Sigmoid colon (tissue), 3 donors: ENCODE measurements at regions not wholly inside any gene's neighbourhood (a gene's known extent, or its start where the extent isn't known, plus 50 kb on each side); places are given as distances from the start of the nearest gene placed in this dataset.

Experiments used
- CTCF ChIP-seq, 4 experiments: fragments of 450-650 bp in 3 of 4; fragments of 200-600 bp in 1 of 4; IDR thresholded peaks; one replicate each; pipeline ENCODE4 v1.5.1; 2016 to 2019; ENCODE audit warnings: antibody characterized with exemption in 4 of 4, mild to moderate bottlenecking in 3 of 4, moderate library complexity in 2 of 4
- POLR2A ChIP-seq, 2 donors: fragments of 450-650 bp; IDR thresholded peaks; one replicate each; pipeline ENCODE4 v1.6.1; 2016; ENCODE audit warnings: antibody characterized with exemption in 2 of 2, mild to moderate bottlenecking in 2 of 2, moderate library complexity in 2 of 2

GRCh38 chr1:88194542-88194941 is 489.5 kb upstream of the PKN2 start:
- TF ChIP-seq CTCF (IDR thresholded peaks at IDR 0.05) (no peak), POLR2A (IDR thresholded peaks at IDR 0.05) (no peak)
